HEK293 (cell line): ENCODE measurements at regions not wholly inside any gene's neighbourhood (a gene's known extent, or its start where the extent isn't known, plus 50 kb on each side); places are given as distances from the start of the nearest gene placed in this dataset.

Experiments used
- CTCF ChIA-PET: fragments of 350-600 bp; formaldehyde crosslinking; extraction: SDS; loops from one replicate; lab custom pipeline; 2021; ENCODE audit warnings: antibody characterized with exemption; lab: Yijun Ruan, JAX
- POLR2A ChIA-PET: fragments of 300-600 bp; formaldehyde crosslinking; extraction: SDS; loops from one replicate; lab custom pipeline; 2020; ENCODE audit warnings: antibody characterized with exemption, inconsistent platforms; lab: Yijun Ruan, JAX
- H3K27ac ChIP-seq: fragments of 200-500 bp; sonication (Bioruptor generic); 2 replicates; pipeline ENCODE4 v1.5.1; 2014; ENCODE audit warnings: low read depth, low read length, control low read depth, inconsistent platforms; ENCODE audit errors: extremely low read depth
- H3K36me3 ChIP-seq, 2 experiments: fragments of 200-500 bp in 1 of 2; sonication (Bioruptor generic) in 1 of 2; 1 replicate in 1 of 2; 2 replicates in 1 of 2; pipeline ENCODE4 v1.5.1; 2014 to 2017; ENCODE audit warnings: inconsistent platforms in 2 of 2, low read length in 2 of 2; ENCODE audit not compliant: control insufficient read depth in 2 of 2, insufficient read depth in 1 of 2
- H3K4me1 ChIP-seq: fragments of 200-500 bp; sonication (Bioruptor generic); 2 replicates; pipeline ENCODE4 v1.5.1; 2014; ENCODE audit warnings: mild to moderate bottlenecking, low read length, inconsistent platforms; ENCODE audit not compliant: control insufficient read depth, insufficient read depth
- H3K4me3 ChIP-seq: 2 replicates; pipeline ENCODE4 v1.5.1; 2011; ENCODE audit warnings: low read depth, mild to moderate bottlenecking, control low read depth, low read length, moderate library complexity
- H3K9me3 ChIP-seq: fragments of 200-500 bp; sonication (Bioruptor generic); 2 replicates; pipeline ENCODE4 v1.5.1; 2014; ENCODE audit warnings: low read depth, low read length, inconsistent platforms; ENCODE audit not compliant: control insufficient read depth, insufficient read depth
- FEZF1 ChIP-seq: fragments of 450-650 bp; formaldehyde crosslinking; IDR thresholded peaks from 2 replicates; pipeline ENCODE4 v1.5.1; 2016; ENCODE audit warnings: missing biosample characterization, missing genetic modification characterization
- GLI2 ChIP-seq: fragments of 450-650 bp; formaldehyde crosslinking; IDR thresholded peaks from 2 replicates; pipeline ENCODE4; 2017; ENCODE audit warnings: missing biosample characterization, missing genetic modification characterization, low read depth, borderline replicate concordance
- GLIS2 ChIP-seq: fragments of 450-650 bp; formaldehyde crosslinking; IDR thresholded peaks from 2 replicates; pipeline ENCODE4 v1.5.1; 2016; ENCODE audit warnings: missing biosample characterization, missing genetic modification characterization
- HOXD13 ChIP-seq: sonication (generic); formaldehyde crosslinking; IDR thresholded peaks from 2 replicates; pipeline ENCODE4 v1.8.0; 2022; ENCODE audit warnings: missing genetic modification reagents, borderline replicate concordance
- KLF16 ChIP-seq: fragments of 450-650 bp; formaldehyde crosslinking; IDR thresholded peaks from 2 replicates; pipeline ENCODE4 v1.5.1; 2017; ENCODE audit warnings: missing biosample characterization, missing genetic modification characterization
- KLF8 ChIP-seq: fragments of 450-650 bp; formaldehyde crosslinking; IDR thresholded peaks from 2 replicates; pipeline ENCODE4 v1.5.1; 2016; ENCODE audit warnings: missing biosample characterization, missing genetic modification characterization
- MEIS1 ChIP-seq: sonication (generic); formaldehyde crosslinking; IDR thresholded peaks from 2 replicates; pipeline ENCODE4 v1.8.1; 2022; ENCODE audit warnings: missing genetic modification reagents, mild to moderate bottlenecking, borderline replicate concordance
- SCRT2 ChIP-seq: fragments of 450-650 bp; formaldehyde crosslinking; IDR thresholded peaks from 2 replicates; pipeline ENCODE4 v1.5.1; 2016; ENCODE audit warnings: missing biosample characterization, missing genetic modification characterization
- YY1 ChIP-seq: fragments of 450-650 bp; formaldehyde crosslinking; IDR thresholded peaks from 2 replicates; pipeline ENCODE4 v1.5.1; 2018; ENCODE audit warnings: missing biosample characterization, missing genetic modification characterization
- ZNF155 ChIP-seq: fragments of 450-650 bp; formaldehyde crosslinking; IDR thresholded peaks from 2 replicates; pipeline ENCODE4 v1.5.1; 2016; ENCODE audit warnings: missing biosample characterization, missing genetic modification characterization
- ZNF202 ChIP-seq: fragments of 450-650 bp; formaldehyde crosslinking; IDR thresholded peaks from 2 replicates; pipeline ENCODE4 v1.5.1; 2016; ENCODE audit warnings: missing biosample characterization, missing genetic modification characterization, borderline replicate concordance
- ZNF211 ChIP-seq: fragments of 450-650 bp; formaldehyde crosslinking; IDR thresholded peaks from 2 replicates; pipeline ENCODE4 v1.5.1; 2016; ENCODE audit warnings: low read depth, missing biosample characterization, missing genetic modification characterization
- ZNF24 ChIP-seq: fragments of 450-650 bp; formaldehyde crosslinking; IDR thresholded peaks from 2 replicates; pipeline ENCODE4 v1.5.1; 2016; ENCODE audit warnings: missing biosample characterization, missing genetic modification characterization
- ZNF350 ChIP-seq: fragments of 450-650 bp; formaldehyde crosslinking; IDR thresholded peaks from 2 replicates; pipeline ENCODE4 v1.5.0; 2017; ENCODE audit warnings: missing biosample characterization, mild to moderate bottlenecking, missing genetic modification characterization
- ZNF354C ChIP-seq: fragments of 450-650 bp; formaldehyde crosslinking; IDR thresholded peaks from 2 replicates; pipeline ENCODE4 v1.5.1; 2016; ENCODE audit warnings: missing biosample characterization, missing genetic modification characterization, low read depth, borderline replicate concordance
- ZNF549 ChIP-seq: fragments of 450-650 bp; IDR thresholded peaks from 2 replicates; pipeline ENCODE4 v1.5.1; 2018; ENCODE audit warnings: missing biosample characterization, missing genetic modification characterization, mild to moderate bottlenecking, inconsistent platforms, moderate library complexity
- ZNF555 ChIP-seq: fragments of 450-650 bp; formaldehyde crosslinking; conservative IDR thresholded peaks from 2 replicates; pipeline ENCODE4 v1.5.1; 2017; ENCODE audit warnings: missing biosample characterization, mild to moderate bottlenecking, missing genetic modification characterization, inconsistent platforms
- ZNF585B ChIP-seq: fragments of 450-650 bp; formaldehyde crosslinking; IDR thresholded peaks from 2 replicates; pipeline ENCODE4 v1.5.1; 2016; ENCODE audit warnings: missing biosample characterization, missing genetic modification characterization
- ZNF610 ChIP-seq: fragments of 450-650 bp; formaldehyde crosslinking; IDR thresholded peaks from 2 replicates; pipeline ENCODE4 v1.5.1; 2016; ENCODE audit warnings: missing biosample characterization, missing genetic modification characterization, borderline replicate concordance
- TF ChIP-seq, protein P1 (sequence below): fragments of 450-650 bp; formaldehyde crosslinking; IDR thresholded peaks from 2 replicates; pipeline ENCODE4 v1.5.1; 2016; ENCODE audit warnings: missing biosample characterization, missing genetic modification characterization
- TF ChIP-seq, protein P2 (sequence below): fragments of 450-650 bp; formaldehyde crosslinking; IDR thresholded peaks from 2 replicates; pipeline ENCODE4 v1.5.1; 2016; ENCODE audit warnings: missing biosample characterization, missing genetic modification characterization
- TF ChIP-seq, protein P3 (sequence below): fragments of 450-650 bp; formaldehyde crosslinking; IDR thresholded peaks from 2 replicates; pipeline ENCODE4 v1.5.1; 2017; ENCODE audit warnings: missing biosample characterization, missing genetic modification characterization
- TF ChIP-seq, protein P4 (sequence below): fragments of 450-650 bp; formaldehyde crosslinking; IDR thresholded peaks from 2 replicates; pipeline ENCODE4 v1.5.1; 2017; ENCODE audit warnings: missing biosample characterization, missing genetic modification characterization
- TF ChIP-seq, protein P5 (sequence below): fragments of 450-650 bp; formaldehyde crosslinking; IDR thresholded peaks from 2 replicates; pipeline ENCODE4 v1.5.1; 2016; ENCODE audit warnings: missing biosample characterization, missing genetic modification characterization

DNA sequence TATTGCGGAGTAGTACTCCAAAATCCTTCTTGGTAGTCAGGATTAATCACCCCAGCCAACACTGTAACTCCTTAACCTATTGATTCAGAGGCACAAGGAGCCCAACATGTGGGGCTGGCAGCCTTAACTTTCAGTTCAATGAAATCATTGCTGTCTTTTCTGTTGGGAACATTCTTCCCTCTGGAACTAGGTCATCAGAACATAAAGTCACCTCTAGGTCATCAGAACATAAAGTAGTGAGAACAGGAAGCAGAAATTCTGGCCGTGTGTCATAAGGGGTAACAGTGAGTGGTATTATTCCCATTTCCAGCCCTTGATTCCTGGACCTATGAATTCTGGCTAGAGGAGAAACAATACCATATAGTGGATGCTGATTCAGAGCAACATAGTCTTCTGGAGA, 71.5 kb upstream of the TNIK start (continued):
- TF ChIP-seq, protein P1, sequence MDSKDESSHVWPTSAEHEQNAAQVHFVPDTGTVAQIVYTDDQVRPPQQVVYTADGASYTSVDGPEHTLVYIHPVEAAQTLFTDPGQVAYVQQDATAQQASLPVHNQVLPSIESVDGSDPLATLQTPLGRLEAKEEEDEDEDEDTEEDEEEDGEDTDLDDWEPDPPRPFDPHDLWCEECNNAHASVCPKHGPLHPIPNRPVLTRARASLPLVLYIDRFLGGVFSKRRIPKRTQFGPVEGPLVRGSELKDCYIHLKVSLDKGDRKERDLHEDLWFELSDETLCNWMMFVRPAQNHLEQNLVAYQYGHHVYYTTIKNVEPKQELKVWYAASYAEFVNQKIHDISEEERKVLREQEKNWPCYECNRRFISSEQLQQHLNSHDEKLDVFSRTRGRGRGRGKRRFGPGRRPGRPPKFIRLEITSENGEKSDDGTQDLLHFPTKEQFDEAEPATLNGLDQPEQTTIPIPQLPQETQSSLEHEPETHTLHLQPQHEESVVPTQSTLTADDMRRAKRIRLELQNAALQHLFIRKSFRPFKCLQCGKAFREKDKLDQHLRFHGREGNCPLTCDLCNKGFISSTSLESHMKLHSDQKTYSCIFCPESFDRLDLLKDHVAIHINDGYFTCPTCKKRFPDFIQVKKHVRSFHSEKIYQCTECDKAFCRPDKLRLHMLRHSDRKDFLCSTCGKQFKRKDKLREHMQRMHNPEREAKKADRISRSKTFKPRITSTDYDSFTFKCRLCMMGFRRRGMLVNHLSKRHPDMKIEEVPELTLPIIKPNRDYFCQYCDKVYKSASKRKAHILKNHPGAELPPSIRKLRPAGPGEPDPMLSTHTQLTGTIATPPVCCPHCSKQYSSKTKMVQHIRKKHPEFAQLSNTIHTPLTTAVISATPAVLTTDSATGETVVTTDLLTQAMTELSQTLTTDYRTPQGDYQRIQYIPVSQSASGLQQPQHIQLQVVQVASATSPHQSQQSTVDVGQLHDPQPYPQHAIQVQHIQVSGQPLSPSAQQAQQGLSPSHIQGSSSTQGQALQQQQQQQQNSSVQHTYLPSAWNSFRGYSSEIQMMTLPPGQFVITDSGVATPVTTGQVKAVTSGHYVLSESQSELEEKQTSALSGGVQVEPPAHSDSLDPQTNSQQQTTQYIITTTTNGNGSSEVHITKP (tag by site-specific recombination) = no peak
- TF ChIP-seq ZNF350 (tag by site-specific recombination) (no peak), GLIS2 (tag by site-specific recombination) (no peak), SCRT2 (tag by site-specific recombination) (no peak)
- TF ChIP-seq, protein P2, sequence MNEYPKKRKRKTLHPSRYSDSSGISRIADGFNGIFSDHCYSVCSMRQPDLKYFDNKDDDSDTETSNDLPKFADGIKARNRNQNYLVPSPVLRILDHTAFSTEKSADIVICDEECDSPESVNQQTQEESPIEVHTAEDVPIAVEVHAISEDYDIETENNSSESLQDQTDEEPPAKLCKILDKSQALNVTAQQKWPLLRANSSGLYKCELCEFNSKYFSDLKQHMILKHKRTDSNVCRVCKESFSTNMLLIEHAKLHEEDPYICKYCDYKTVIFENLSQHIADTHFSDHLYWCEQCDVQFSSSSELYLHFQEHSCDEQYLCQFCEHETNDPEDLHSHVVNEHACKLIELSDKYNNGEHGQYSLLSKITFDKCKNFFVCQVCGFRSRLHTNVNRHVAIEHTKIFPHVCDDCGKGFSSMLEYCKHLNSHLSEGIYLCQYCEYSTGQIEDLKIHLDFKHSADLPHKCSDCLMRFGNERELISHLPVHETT (tag by site-specific recombination) = no peak
- TF ChIP-seq, protein P3, sequence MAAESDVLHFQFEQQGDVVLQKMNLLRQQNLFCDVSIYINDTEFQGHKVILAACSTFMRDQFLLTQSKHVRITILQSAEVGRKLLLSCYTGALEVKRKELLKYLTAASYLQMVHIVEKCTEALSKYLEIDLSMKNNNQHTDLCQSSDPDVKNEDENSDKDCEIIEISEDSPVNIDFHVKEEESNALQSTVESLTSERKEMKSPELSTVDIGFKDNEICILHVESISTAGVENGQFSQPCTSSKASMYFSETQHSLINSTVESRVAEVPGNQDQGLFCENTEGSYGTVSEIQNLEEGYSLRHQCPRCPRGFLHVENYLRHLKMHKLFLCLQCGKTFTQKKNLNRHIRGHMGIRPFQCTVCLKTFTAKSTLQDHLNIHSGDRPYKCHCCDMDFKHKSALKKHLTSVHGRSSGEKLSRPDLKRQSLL (tag by site-specific recombination) = no peak

DNA sequence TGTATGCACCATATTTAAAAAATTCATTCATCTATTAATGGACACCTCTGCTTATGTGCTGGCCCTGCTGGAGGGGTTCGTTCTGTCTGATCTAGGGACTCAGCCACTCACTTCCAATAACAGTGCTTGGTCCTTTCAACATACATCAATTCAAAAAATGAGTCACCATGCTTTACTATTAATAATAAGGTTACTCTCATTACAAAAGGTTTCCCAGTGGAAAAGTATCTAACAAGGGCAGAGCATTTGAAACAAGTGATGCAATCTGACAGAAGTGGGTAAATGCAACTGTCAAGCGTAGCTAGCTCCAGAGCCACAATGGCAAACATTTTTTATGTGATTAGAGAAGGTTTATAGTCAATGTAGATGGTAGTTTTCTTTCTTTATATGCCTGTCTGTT, 67.9 kb upstream of the TNIK start:
- ChIA-PET POLR2A (no interaction called here), CTCF (interaction anchor here (0.7 kb wide), 2 partner anchors 34 to 113 kb away, joined by 3 to 5 read pairs; no protein-coding TSS in a partner anchor)
- no peaks in the 10 kb centered on the region for H3K9me3 ChIP-seq
- no peak overlapping the region for H3K27ac ChIP-seq
- no peaks in the 10 kb centered on the region for H3K4me1 ChIP-seq
- TF ChIP-seq ZNF202 (tag by site-specific recombination) (no peak), ZNF155 (no peak), GLI2 (tag by site-specific recombination) (no peak), KLF8 (tag by site-specific recombination) (no peak), ZNF354C (tag by site-specific recombination) (no peak)
- TF ChIP-seq, protein P4, sequence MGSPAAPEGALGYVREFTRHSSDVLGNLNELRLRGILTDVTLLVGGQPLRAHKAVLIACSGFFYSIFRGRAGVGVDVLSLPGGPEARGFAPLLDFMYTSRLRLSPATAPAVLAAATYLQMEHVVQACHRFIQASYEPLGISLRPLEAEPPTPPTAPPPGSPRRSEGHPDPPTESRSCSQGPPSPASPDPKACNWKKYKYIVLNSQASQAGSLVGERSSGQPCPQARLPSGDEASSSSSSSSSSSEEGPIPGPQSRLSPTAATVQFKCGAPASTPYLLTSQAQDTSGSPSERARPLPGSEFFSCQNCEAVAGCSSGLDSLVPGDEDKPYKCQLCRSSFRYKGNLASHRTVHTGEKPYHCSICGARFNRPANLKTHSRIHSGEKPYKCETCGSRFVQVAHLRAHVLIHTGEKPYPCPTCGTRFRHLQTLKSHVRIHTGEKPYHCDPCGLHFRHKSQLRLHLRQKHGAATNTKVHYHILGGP (tag by site-specific recombination) = no peak
- TF ChIP-seq, protein P5, sequence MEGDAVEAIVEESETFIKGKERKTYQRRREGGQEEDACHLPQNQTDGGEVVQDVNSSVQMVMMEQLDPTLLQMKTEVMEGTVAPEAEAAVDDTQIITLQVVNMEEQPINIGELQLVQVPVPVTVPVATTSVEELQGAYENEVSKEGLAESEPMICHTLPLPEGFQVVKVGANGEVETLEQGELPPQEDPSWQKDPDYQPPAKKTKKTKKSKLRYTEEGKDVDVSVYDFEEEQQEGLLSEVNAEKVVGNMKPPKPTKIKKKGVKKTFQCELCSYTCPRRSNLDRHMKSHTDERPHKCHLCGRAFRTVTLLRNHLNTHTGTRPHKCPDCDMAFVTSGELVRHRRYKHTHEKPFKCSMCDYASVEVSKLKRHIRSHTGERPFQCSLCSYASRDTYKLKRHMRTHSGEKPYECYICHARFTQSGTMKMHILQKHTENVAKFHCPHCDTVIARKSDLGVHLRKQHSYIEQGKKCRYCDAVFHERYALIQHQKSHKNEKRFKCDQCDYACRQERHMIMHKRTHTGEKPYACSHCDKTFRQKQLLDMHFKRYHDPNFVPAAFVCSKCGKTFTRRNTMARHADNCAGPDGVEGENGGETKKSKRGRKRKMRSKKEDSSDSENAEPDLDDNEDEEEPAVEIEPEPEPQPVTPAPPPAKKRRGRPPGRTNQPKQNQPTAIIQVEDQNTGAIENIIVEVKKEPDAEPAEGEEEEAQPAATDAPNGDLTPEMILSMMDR (tag by site-specific recombination) = no peak
- no peak overlapping the region for H3K4me3 ChIP-seq
- H3K36me3 ChIP-seq = no peaks in the 10 kb centered on the region

DNA sequence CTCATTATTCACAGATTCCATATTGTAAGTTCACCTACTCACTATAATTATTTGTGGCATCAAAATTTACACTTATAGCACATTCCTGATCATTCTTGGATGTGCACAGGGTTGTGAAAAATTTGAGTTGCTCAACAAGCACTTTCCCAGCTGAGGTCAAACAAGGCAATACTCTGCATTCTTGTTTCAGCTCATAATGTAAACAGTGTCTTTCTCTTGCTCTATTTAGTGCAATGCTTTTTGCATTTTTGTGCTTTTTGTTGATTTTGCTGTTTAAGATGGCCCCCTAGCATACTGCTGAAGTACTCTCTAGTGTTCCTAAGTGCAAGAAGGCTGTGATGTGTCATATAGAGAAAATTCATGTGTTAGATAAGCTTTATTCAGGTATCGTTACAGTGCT, 66.7 kb upstream of the TNIK start:
- ChIA-PET CTCF (no interaction called here), POLR2A (no interaction called here)
- Histone ChIP-seq H3K36me3 (no peaks in the 10 kb centered on the region), H3K9me3 (no peaks in the 10 kb centered on the region), H3K27ac (no peak overlapping the region), H3K4me3 (no peak overlapping the region), H3K4me1 (no peaks in the 10 kb centered on the region)
- TF ChIP-seq KLF16 (no peak), ZNF610 (no peak), ZNF211 (no peak), YY1 (tag by site-specific recombination) (no peak), ZNF555 (tag by site-specific recombination) (no peak), FEZF1 (tag by site-specific recombination) (no peak), MEIS1 (CRISPR knock-in tag) (no peak), ZNF24 (tag by site-specific recombination) (no peak), ZNF585B (no peak), HOXD13 (CRISPR knock-in tag) (no peak), ZNF549 (tag by site-specific recombination) (no peak)
- TF ChIP-seq, protein P2 (tag by site-specific recombination) = no peak
